Natural killer cell (primary cell): ENCODE measurements at regions not wholly inside any gene's neighbourhood (a gene's known extent, or its start where the extent isn't known, plus 50 kb on each side); places are given as distances from the start of the nearest gene placed in this dataset.

Source experiments
- ATAC-seq, 3 donors: fragments of 150-1000 bp in 2 of 3; fragments of 200-7000 bp in 1 of 3; cut with Tn5 transposase; 1 replicate in 1 of 3; 2 replicates in 2 of 3; pipeline ENCODE4 v1.10.0; 2021; ENCODE audit warnings: mild to moderate bottlenecking in 2 of 3, moderate library complexity in 2 of 3
- DNase-seq, 2 donors: peaks; one replicate each; pipeline versions ENCODE4 v3.0.0 to v3.0.0-alpha.2; 2013 to 2021; ENCODE audit warnings: mixed read lengths in 1 of 2
- H3K27ac ChIP-seq: one replicate; pipeline ENCODE4 v1.5.1; 2013; ENCODE audit warnings: mild to moderate bottlenecking, low read length
- H3K27me3 ChIP-seq: one replicate; pipeline ENCODE4 v1.6.1; 2013; ENCODE audit warnings: low read length; ENCODE audit not compliant: control insufficient read depth, insufficient read depth
- H3K36me3 ChIP-seq: one replicate; pipeline ENCODE4 v1.6.1; 2013; ENCODE audit warnings: low read length; ENCODE audit not compliant: control insufficient read depth, insufficient read depth
- H3K4me1 ChIP-seq: one replicate; pipeline ENCODE4 v1.6.1; 2013; ENCODE audit warnings: low read length; ENCODE audit not compliant: control insufficient read depth, insufficient read depth
- H3K4me3 ChIP-seq: one replicate; pipeline ENCODE4 v1.5.1; 2013; ENCODE audit warnings: low read length
- H3K9me3 ChIP-seq: one replicate; pipeline ENCODE4 v1.6.1; 2013; ENCODE audit warnings: low read length; ENCODE audit not compliant: control insufficient read depth, insufficient read depth
- H3K27ac Mint-ChIP-seq, 2 donors: one replicate each; pipeline ENCODE4 v1.8.0; 2022; ENCODE audit warnings: mild to moderate bottlenecking in 2 of 2, mixed read lengths in 2 of 2, moderate library complexity in 1 of 2
- H3K27me3 Mint-ChIP-seq, 2 donors: one replicate each; pipeline ENCODE4 v1.8.0; 2022; ENCODE audit warnings: low read depth in 2 of 2, mixed read lengths in 2 of 2
- H3K36me3 Mint-ChIP-seq: one replicate; pipeline ENCODE4 v1.8.0; 2022; ENCODE audit warnings: mixed read lengths
- H3K4me1 Mint-ChIP-seq, 2 donors: one replicate each; pipeline ENCODE4 v1.8.0; 2022; ENCODE audit warnings: mixed read lengths in 2 of 2
- H3K4me3 Mint-ChIP-seq: one replicate; pipeline ENCODE4 v1.8.0; 2022; ENCODE audit warnings: mild to moderate bottlenecking, moderate library complexity, mixed read lengths
- H3K9me3 Mint-ChIP-seq, 2 donors: one replicate each; pipeline ENCODE4 v1.8.0; 2022; ENCODE audit warnings: mixed read lengths in 2 of 2
- WGBS: methylation state at CpG from one replicate; pipeline ENCODE4 v1.1.7; 2013; ENCODE audit warnings: missing lambda C conversion rate; ENCODE audit not compliant: insufficient coverage; 5-methylcytosine and 5-hydroxymethylcytosine counted together
- intact Hi-C: fragments of 100-400 bp; cut with micrococcal nuclease; formaldehyde crosslinking; loops from one replicate; pipeline ENCODE4 v1.14.2; 2022
- TF ChIP-seq, protein P1 (sequence below): fragments of 200-600 bp; IDR thresholded peaks from one replicate; pipeline ENCODE4 v1.8.0; 2022; ENCODE audit warnings: antibody characterized with exemption

- Histone ChIP-seq H3K9me3 (no peaks in the 10 kb centered on the region), H3K27me3 (no peaks in the 10 kb centered on the region), H3K27ac (no peak overlapping the region), H3K4me3 (no peak overlapping the region), H3K4me1 (no peaks in the 10 kb centered on the region), H3K36me3 (no peaks in the 10 kb centered on the region)
- H3K27me3 Mint-ChIP-seq = peaks cover 5 to 22% of the 10 kb centered on the region in 2 donors
- no peaks in the 10 kb centered on the region for H3K9me3 Mint-ChIP-seq
- 96% methylated on average over 4 of the region's 4 CpGs for WGBS
- DNase-seq (no peak), ATAC-seq (no peak)
- H3K27ac Mint-ChIP-seq = no peak overlapping the region
- H3K4me3 Mint-ChIP-seq = no peak overlapping the region
- TF ChIP-seq, protein P1, sequence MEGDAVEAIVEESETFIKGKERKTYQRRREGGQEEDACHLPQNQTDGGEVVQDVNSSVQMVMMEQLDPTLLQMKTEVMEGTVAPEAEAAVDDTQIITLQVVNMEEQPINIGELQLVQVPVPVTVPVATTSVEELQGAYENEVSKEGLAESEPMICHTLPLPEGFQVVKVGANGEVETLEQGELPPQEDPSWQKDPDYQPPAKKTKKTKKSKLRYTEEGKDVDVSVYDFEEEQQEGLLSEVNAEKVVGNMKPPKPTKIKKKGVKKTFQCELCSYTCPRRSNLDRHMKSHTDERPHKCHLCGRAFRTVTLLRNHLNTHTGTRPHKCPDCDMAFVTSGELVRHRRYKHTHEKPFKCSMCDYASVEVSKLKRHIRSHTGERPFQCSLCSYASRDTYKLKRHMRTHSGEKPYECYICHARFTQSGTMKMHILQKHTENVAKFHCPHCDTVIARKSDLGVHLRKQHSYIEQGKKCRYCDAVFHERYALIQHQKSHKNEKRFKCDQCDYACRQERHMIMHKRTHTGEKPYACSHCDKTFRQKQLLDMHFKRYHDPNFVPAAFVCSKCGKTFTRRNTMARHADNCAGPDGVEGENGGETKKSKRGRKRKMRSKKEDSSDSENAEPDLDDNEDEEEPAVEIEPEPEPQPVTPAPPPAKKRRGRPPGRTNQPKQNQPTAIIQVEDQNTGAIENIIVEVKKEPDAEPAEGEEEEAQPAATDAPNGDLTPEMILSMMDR = no peak
- H3K4me1 Mint-ChIP-seq = no peaks in the 10 kb centered on the region
- intact Hi-C loops = no loop called here
- H3K36me3 Mint-ChIP-seq = no peaks in the 10 kb centered on the region
These were observed 95.1 kb upstream of the NRXN3 start for GRCh38 chr14:78075033-78075432.

DNA sequence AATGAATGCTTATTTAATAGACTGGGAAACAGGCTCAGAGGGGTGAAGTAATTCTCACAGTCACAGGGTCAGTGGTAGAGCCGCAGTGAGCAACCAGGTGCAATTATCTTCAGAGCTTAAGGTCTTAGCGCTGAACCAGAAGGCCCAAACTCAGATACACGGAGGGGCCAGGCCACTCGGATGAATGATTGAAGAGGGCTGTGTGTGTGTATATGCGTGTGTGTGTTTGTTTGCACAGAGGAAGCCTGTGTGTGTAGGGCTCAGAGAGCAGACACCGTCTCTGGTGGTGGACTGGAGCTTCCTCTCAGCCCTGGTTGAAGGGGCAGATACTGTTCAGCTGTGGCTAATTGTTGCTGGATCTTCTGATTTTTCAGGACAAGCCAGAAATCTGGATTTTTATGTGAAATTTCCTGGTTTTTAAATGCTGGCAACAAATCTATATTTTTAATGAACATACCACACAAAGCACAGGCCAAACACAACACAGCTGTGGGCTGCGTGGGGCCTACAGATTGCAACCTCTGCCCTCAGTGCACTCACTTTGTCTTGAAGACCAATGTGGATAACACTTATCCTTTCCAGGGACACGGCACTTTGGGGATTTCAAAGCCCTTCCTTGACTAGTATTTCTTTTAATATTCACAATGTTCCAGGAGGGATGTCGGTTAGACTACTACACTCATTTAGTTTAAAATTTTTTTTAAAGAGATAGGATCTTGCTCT is 94.5 kb upstream of the NRXN3 start:
- 89% methylated on average over 8 of the region's 9 CpGs for WGBS
- no peak for ATAC-seq
- H3K36me3 Mint-ChIP-seq = no peaks in the 10 kb centered on the region
- no peak overlapping the region for H3K4me3 Mint-ChIP-seq
- Histone ChIP-seq H3K36me3 (no peaks in the 10 kb centered on the region), H3K27me3 (no peaks in the 10 kb centered on the region), H3K4me1 (no peaks in the 10 kb centered on the region), H3K9me3 (no peaks in the 10 kb centered on the region), H3K27ac (no peak overlapping the region), H3K4me3 (no peak overlapping the region)
- intact Hi-C loops = no loop called here
- H3K4me1 Mint-ChIP-seq = no peaks in the 10 kb centered on the region
- no peak for DNase-seq
- no peaks in the 10 kb centered on the region for H3K9me3 Mint-ChIP-seq
- no peak overlapping the region for H3K27ac Mint-ChIP-seq
- H3K27me3 Mint-ChIP-seq = peaks cover 6 to 22% of the 10 kb centered on the region in 2 donors
- TF ChIP-seq, protein P1 = no peak

GRCh38 chr14:78081245-78081644 is 88.9 kb upstream of the NRXN3 start:
- TF ChIP-seq, protein P1 = no peak
- no peaks in the 10 kb centered on the region for H3K27me3 ChIP-seq
- Mint-ChIP-seq H3K4me3 (no peak overlapping the region), H3K36me3 (no peaks in the 10 kb centered on the region), H3K9me3 (peaks cover 0 to 2% of the 10 kb centered on the region in 2 donors), H3K4me1 (no peaks in the 10 kb centered on the region), H3K27ac (no peak overlapping the region), H3K27me3 (peaks cover 9 to 30% of the 10 kb centered on the region in 2 donors)
- no peak for ATAC-seq
- H3K27ac ChIP-seq = no peak overlapping the region
- DNase-seq = no peak
- intact Hi-C loops = no loop called here
- no peaks in the 10 kb centered on the region for H3K9me3 ChIP-seq
- no peaks in the 10 kb centered on the region for H3K36me3 ChIP-seq
- no peak overlapping the region for H3K4me3 ChIP-seq
- 41% methylated on average over 1 of the region's 1 CpG for WGBS
- no peaks in the 10 kb centered on the region for H3K4me1 ChIP-seq

DNA sequence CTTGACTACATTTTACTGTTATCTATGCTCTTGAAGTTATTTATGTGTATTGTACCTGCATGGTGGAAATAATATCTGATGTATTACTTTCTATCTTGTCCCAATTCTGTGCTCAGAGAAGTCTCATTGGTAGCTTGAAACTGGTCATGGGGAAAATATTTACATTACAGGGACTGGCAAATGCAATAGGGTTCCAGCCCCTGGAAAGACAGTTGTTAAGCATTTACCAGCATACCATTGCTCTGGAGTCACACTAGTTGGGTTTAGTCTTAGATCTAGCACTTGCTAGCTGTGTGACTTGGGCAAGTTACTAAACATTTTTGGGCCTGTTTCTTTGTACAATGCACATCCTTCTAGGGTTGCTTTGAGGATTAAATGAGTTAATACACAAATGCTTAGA is 86.3 kb upstream of the NRXN3 start:
- TF ChIP-seq, protein P1 = no peak
- Mint-ChIP-seq H3K36me3 (no peaks in the 10 kb centered on the region), H3K4me3 (no peak overlapping the region), H3K27ac (no peak overlapping the region), H3K9me3 (peaks cover 0 to 2% of the 10 kb centered on the region in 2 donors), H3K27me3 (peaks cover 6 to 16% of the 10 kb centered on the region in 2 donors), H3K4me1 (no peaks in the 10 kb centered on the region)
- H3K27me3 ChIP-seq = no peaks in the 10 kb centered on the region
- no peak overlapping the region for H3K27ac ChIP-seq
- no peak overlapping the region for H3K4me3 ChIP-seq
- DNase-seq (no peak), ATAC-seq (no peak)
- intact Hi-C loops = no loop called here
- no peaks in the 10 kb centered on the region for H3K4me1 ChIP-seq
- no peaks in the 10 kb centered on the region for H3K36me3 ChIP-seq
- H3K9me3 ChIP-seq = no peaks in the 10 kb centered on the region
